SK-N-SH (cell line): ENCODE measurements at regions not wholly inside any gene's neighbourhood (a gene's known extent, or its start where the extent isn't known, plus 50 kb on each side); places are given as distances from the start of the nearest gene placed in this dataset.

Experiments used
- CTCF ChIP-seq: fragments of 200-600 bp; sonication (generic); IDR thresholded peaks from 2 replicates; pipeline ENCODE4 v1.6.1; 2017; ENCODE audit warnings: antibody characterized with exemption, mild to moderate bottlenecking, moderate library complexity
- TEAD4 ChIP-seq: IDR thresholded peaks from 2 replicates; pipeline ENCODE4 v1.4.0; 2012; ENCODE audit warnings: mild to moderate bottlenecking, borderline replicate concordance; ENCODE audit not compliant: insufficient read depth

DNA sequence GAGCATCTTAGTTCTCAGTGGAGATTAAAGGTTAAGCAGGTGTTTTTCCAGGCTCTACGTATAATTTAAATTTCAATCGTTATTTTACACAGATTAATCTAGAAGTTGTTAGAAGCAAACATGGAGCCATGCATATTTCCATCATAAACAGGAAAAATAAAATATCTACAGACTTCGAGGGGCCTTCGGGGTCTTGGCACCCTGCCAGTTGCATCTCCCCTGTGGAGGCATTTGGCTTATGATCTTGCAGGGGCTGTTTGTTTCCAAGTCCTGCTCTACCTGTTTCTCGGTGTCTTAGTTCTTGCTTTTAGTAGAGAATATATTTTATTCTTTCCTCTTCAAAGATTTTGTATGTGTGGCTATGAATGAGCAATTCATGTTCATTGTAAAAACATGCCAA is 67.2 kb upstream of the FAM136A start:
- TF ChIP-seq TEAD4 (no peak), CTCF (no peak)
